HCT116 (cell line): ENCODE measurements at regions not wholly inside any gene's neighbourhood (a gene's known extent, or its start where the extent isn't known, plus 50 kb on each side); places are given as distances from the start of the nearest gene placed in this dataset.

Experiments used
- ELF1 ChIP-seq: IDR thresholded peaks from 2 replicates; pipeline ENCODE4 v1.6.1; 2012; ENCODE audit warnings: low read depth, borderline replicate concordance
- EZH2 ChIP-seq: fragments of 200-600 bp; sonication (generic); IDR thresholded peaks from 2 replicates; pipeline ENCODE4 v1.6.1; 2017; ENCODE audit warnings: antibody characterized with exemption, mixed run types
- EZH2phosphoT487 ChIP-seq: fragments of 200-600 bp; IDR thresholded peaks from 2 replicates; pipeline ENCODE4 v1.6.1; 2018; ENCODE audit warnings: antibody characterized with exemption, borderline replicate concordance
- JUND ChIP-seq: IDR thresholded peaks from 2 replicates; pipeline ENCODE4 v1.6.1; 2012
- POLR2A ChIP-seq: IDR thresholded peaks from 2 replicates; pipeline ENCODE4 v1.7.0; 2011; ENCODE audit warnings: borderline replicate concordance; ENCODE audit not compliant: insufficient read depth, insufficient read length; ENCODE audit errors: extremely low read depth
- POLR2AphosphoS5 ChIP-seq: IDR thresholded peaks from 2 replicates; pipeline ENCODE4 v1.6.1; 2011; ENCODE audit warnings: mild to moderate bottlenecking, low read depth, low read length, moderate library complexity
- SRF ChIP-seq: IDR thresholded peaks from 2 replicates; pipeline ENCODE4 v1.6.1; 2012; ENCODE audit warnings: low read depth
- TCF7L2 ChIP-seq: IDR thresholded peaks from 2 replicates; pipeline ENCODE4 v1.7.0; 2011; ENCODE audit warnings: borderline replicate concordance, inconsistent platforms; ENCODE audit not compliant: insufficient read depth, insufficient read length; ENCODE audit errors: extremely low read depth
- ZFX ChIP-seq: fragments of 450-650 bp; IDR thresholded peaks from 2 replicates; pipeline ENCODE4 v1.6.1; 2017
- ZNF274 ChIP-seq: fragments of 200-500 bp; sonication (Bioruptor generic); IDR thresholded peaks from 2 replicates; pipeline ENCODE4 v1.6.1; 2014; ENCODE audit warnings: mild to moderate bottlenecking, low read depth, low read length, inconsistent platforms
- TF ChIP-seq, protein P1 (sequence below), 3 experiments: fragments of 200-600 bp in 1 of 3; sonication (generic) in 1 of 3; IDR thresholded peaks in 2 of 3; conservative IDR thresholded peaks in 1 of 3; 2 replicates each; pipeline ENCODE4 v1.5.1; 2012 to 2017; ENCODE audit warnings: low read depth in 2 of 3, low read length in 2 of 3, antibody characterized with exemption in 1 of 3, borderline replicate concordance in 1 of 3, control low read depth in 1 of 3, mild to moderate bottlenecking in 1 of 3, mixed read lengths in 1 of 3, mixed run types in 1 of 3, moderate library complexity in 1 of 3; ENCODE audit not compliant: insufficient read depth in 1 of 3
- TF ChIP-seq, protein P2 (sequence below): IDR thresholded peaks from 2 replicates; pipeline ENCODE4 v1.6.1; 2012; ENCODE audit warnings: low read depth

GRCh38 chr14:82704218-82704617 lies 1170.6 kb upstream of the SEL1L start:
- no peak for TF ChIP-seq EZH2
- TF ChIP-seq, protein P1, sequence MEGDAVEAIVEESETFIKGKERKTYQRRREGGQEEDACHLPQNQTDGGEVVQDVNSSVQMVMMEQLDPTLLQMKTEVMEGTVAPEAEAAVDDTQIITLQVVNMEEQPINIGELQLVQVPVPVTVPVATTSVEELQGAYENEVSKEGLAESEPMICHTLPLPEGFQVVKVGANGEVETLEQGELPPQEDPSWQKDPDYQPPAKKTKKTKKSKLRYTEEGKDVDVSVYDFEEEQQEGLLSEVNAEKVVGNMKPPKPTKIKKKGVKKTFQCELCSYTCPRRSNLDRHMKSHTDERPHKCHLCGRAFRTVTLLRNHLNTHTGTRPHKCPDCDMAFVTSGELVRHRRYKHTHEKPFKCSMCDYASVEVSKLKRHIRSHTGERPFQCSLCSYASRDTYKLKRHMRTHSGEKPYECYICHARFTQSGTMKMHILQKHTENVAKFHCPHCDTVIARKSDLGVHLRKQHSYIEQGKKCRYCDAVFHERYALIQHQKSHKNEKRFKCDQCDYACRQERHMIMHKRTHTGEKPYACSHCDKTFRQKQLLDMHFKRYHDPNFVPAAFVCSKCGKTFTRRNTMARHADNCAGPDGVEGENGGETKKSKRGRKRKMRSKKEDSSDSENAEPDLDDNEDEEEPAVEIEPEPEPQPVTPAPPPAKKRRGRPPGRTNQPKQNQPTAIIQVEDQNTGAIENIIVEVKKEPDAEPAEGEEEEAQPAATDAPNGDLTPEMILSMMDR (IDR thresholded peaks at IDR 0.05 in 2 of 3, conservative IDR thresholded peaks at IDR 0.05 in 1 of 3; ENCODE audit: borderline replicate concordance in 1 of 3, insufficient read depth in 1 of 3, low read depth in 2 of 3, low read length in 2 of 3), result no peak
- no peak for TF ChIP-seq POLR2A
- no peak for TF ChIP-seq ELF1
- TF ChIP-seq EZH2phosphoT487, result no peak
- TF ChIP-seq JUND, result no peak
- TF ChIP-seq, protein P2, sequence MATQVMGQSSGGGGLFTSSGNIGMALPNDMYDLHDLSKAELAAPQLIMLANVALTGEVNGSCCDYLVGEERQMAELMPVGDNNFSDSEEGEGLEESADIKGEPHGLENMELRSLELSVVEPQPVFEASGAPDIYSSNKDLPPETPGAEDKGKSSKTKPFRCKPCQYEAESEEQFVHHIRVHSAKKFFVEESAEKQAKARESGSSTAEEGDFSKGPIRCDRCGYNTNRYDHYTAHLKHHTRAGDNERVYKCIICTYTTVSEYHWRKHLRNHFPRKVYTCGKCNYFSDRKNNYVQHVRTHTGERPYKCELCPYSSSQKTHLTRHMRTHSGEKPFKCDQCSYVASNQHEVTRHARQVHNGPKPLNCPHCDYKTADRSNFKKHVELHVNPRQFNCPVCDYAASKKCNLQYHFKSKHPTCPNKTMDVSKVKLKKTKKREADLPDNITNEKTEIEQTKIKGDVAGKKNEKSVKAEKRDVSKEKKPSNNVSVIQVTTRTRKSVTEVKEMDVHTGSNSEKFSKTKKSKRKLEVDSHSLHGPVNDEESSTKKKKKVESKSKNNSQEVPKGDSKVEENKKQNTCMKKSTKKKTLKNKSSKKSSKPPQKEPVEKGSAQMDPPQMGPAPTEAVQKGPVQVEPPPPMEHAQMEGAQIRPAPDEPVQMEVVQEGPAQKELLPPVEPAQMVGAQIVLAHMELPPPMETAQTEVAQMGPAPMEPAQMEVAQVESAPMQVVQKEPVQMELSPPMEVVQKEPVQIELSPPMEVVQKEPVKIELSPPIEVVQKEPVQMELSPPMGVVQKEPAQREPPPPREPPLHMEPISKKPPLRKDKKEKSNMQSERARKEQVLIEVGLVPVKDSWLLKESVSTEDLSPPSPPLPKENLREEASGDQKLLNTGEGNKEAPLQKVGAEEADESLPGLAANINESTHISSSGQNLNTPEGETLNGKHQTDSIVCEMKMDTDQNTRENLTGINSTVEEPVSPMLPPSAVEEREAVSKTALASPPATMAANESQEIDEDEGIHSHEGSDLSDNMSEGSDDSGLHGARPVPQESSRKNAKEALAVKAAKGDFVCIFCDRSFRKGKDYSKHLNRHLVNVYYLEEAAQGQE, result no peak
- TF ChIP-seq TCF7L2, result no peak
- no peak for TF ChIP-seq ZNF274
- TF ChIP-seq POLR2AphosphoS5, result no peak
- no peak for TF ChIP-seq ZFX
- TF ChIP-seq SRF, result no peak
